GM19463 (cell line): ENCODE measurements at regions not wholly inside any gene's neighbourhood (a gene's known extent, or its start where the extent isn't known, plus 50 kb on each side); places are given as distances from the start of the nearest gene placed in this dataset.

Source experiments
- ATAC-seq: cut with Tn5 transposase; IDR thresholded peaks from one replicate; pipeline ENCODE4 v1.9.1; 2021; ENCODE audit warnings: mild to moderate bottlenecking, moderate library complexity; ENCODE audit not compliant: unreplicated experiment

- ATAC-seq, result no peak
These were observed 289.5 kb downstream of the IRX2 start for GRCh38 chr5:2461701-2462691.

GRCh38 chr5:2460098-2460497 is 291.4 kb downstream of the IRX2 start:
- no peak for ATAC-seq

- no peak for ATAC-seq
These were observed 292.2 kb downstream of the IRX2 start for GRCh38 chr5:2459251-2459650.

GRCh38 chr5:2455878-2456277 is 295.6 kb downstream of the IRX2 start:
- ATAC-seq, result no peak

GRCh38 chr5:2454876-2455275 is 296.6 kb downstream of the IRX2 start:
- ATAC-seq, result no peak

- no peak for ATAC-seq
These were observed 297.7 kb downstream of the IRX2 start for GRCh38 chr5:2453781-2454180.

GRCh38 chr5:2451100-2451499 is 300.4 kb downstream of the IRX2 start:
- no peak for ATAC-seq

GRCh38 chr5:2442496-2443354 is 308.8 kb downstream of the IRX2 start:
- no peak for ATAC-seq

- ATAC-seq, result no peak
These were observed 309.8 kb downstream of the IRX2 start for GRCh38 chr5:2441495-2442180.

- no peak for ATAC-seq
These were observed 311.9 kb downstream of the IRX2 start for GRCh38 chr5:2439608-2440007.

- no peak for ATAC-seq
These were observed 318.4 kb downstream of the IRX2 start for GRCh38 chr5:2433086-2433485.

- no peak for ATAC-seq
These were observed 319.2 kb downstream of the IRX2 start for GRCh38 chr5:2432076-2432920.

- ATAC-seq, result no peak
These were observed 320.9 kb downstream of the IRX2 start for GRCh38 chr5:2430606-2431005.

- no peak for ATAC-seq
These were observed 323.5 kb downstream of the IRX2 start for GRCh38 chr5:2427983-2428382.

GRCh38 chr5:2423634-2424033 is 327.8 kb downstream of the IRX2 start:
- no peak for ATAC-seq

- no peak for ATAC-seq
These were observed 334.2 kb downstream of the IRX2 start for GRCh38 chr5:2417301-2417700.

- ATAC-seq, result no peak
These were observed 335.8 kb downstream of the IRX2 start for GRCh38 chr5:2415678-2416077.

GRCh38 chr5:2410451-2410850 is 341.0 kb downstream of the IRX2 start:
- ATAC-seq, result no peak

GRCh38 chr5:2403296-2403695 is 348.2 kb downstream of the IRX2 start:
- ATAC-seq, result no peak

GRCh38 chr5:2399804-2400203 is 351.7 kb downstream of the IRX2 start:
- no peak for ATAC-seq
